GM12873 (cell line): ENCODE measurements at regions not wholly inside any gene's neighbourhood (a gene's known extent, or its start where the extent isn't known, plus 50 kb on each side); places are given as distances from the start of the nearest gene placed in this dataset.

ENCODE experiments used
- CTCF ChIP-seq: IDR thresholded peaks from 2 replicates; pipeline ENCODE4 v1.5.1; 2012; ENCODE audit warnings: low read depth, mild to moderate bottlenecking, moderate library complexity, low read length, control low read depth; ENCODE audit not compliant: insufficient read depth; ENCODE audit errors: missing control alignments

GRCh38 chr6:84635081-84635761 is 129.2 kb downstream of the TBX18 start:
- no peak for TF ChIP-seq CTCF

GRCh38 chr6:84633771-84634170 is 130.6 kb downstream of the TBX18 start:
- no peak for TF ChIP-seq CTCF

DNA sequence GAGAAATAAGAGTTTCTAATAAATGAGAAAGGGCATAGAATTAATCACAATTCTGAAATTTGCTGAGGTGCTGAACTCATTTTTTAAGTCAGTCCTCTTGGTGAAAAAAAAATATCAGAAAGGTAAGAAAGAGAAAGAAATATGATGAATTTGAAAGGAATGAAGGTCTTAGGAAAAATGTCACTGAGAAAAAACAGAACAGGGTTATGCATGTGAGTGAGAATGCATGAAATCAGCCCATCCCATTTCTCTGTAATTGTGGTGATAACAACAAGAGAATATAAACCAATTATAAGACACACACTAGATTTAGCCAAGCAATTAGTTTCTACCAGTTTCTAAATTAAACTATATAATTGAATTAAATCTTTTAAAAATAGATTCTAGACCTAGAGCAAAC is 138.9 kb downstream of the TBX18 start:
- no peak for TF ChIP-seq CTCF

DNA sequence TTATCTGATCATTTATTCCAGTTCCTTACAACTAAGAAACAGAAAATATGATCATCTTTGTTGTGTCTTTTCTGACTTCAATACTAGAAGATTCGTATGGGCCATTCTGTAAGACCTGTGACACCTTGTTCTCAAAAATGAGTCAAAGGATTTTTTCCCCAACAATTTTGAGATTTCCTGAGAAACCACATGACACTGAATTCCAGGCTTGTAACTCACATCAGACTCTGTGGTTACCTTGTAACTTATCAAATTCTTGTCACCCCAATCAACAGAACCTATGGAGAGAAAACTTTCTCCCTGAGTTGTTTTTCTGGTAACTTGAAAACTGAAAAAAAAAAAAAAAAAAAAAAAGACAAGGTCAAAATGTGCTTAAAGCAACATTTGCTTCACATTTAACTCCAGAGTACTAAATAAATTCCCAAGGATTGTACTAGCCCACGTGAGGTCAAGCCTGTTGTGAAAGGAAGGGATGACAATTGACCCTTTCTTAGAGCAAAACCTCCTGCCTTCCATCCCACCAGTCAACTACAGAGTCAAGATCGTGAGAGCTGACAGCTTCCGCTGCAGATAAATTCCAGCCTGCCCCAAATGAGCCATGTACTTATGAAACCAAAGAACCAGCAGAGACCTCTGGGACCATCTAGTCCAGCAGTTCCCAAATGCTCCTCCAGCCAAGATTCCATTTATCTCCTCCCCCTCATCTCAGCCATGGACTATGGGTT is 140.3 kb downstream of the TBX18 start:
- TF ChIP-seq CTCF: no peak

DNA sequence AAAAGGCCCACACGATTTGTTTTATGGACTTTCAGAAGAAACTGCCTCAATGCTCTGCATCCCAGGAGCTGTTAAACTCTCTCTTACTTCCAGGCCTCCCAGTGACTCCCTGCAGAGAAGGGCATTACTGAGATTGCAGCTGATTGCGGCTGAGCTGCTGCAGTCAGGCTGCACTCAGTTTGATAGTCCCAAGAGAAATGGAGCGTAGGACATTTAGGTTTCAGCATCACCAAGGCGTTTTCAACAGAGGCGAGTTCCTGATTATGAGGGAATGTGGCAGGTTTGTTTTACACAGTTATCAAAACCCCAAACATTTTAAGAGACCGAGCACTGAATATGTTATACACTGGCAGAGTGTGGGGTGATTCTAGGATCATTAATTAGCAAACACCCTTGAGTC is 145.6 kb downstream of the TBX18 start:
- no peak for TF ChIP-seq CTCF

GRCh38 chr6:84618046-84618752 is 146.2 kb downstream of the TBX18 start:
- TF ChIP-seq CTCF: no peak

DNA sequence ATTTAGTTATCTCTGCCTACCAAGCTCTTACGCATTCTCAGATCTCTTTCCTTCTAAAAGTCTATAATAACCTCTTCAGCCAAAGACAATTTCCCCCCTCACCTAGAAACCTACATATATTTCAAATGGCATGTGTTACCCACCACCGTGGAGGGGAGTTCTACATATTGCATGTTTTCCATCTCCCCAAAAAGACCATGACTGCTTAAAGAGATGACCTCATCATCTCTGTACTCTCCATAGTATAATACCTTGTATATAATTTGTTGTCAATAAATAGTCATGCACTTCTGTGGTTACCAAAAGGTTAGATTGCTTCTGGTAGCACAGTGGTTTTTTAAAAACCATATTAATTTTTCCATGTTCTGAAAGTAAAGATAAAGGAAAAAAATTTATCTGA is 148.4 kb downstream of the TBX18 start:
- TF ChIP-seq CTCF: no peak
